GM12878 (cell line): ENCODE measurements at regions not wholly inside any gene's neighbourhood (a gene's known extent, or its start where the extent isn't known, plus 50 kb on each side); places are given as distances from the start of the nearest gene placed in this dataset.

ENCODE experiments used
- CREM ChIP-seq: IDR thresholded peaks from 2 replicates; pipeline ENCODE4 v1.6.1; 2014; ENCODE audit warnings: antibody characterized with exemption, low read depth
- EZH2 ChIP-seq: IDR thresholded peaks from 2 replicates; pipeline ENCODE4 v1.6.1; 2012; ENCODE audit warnings: low read depth, mild to moderate bottlenecking, control low read depth, inconsistent platforms, low read length, borderline replicate concordance; ENCODE audit not compliant: control insufficient read depth
- IKZF2 ChIP-seq, 2 experiments: fragments of 450-650 bp; IDR thresholded peaks; 2 replicates each; pipeline ENCODE4 v1.6.1; 2017; ENCODE audit warnings: mild to moderate bottlenecking in 2 of 2, moderate library complexity in 2 of 2
- MXI1 ChIP-seq: fragments of 150-350 bp; IDR thresholded peaks from 2 replicates; pipeline ENCODE4 v1.6.1; 2011; ENCODE audit warnings: low read depth, mild to moderate bottlenecking, inconsistent platforms, low read length, improper control_type of control experiment
- NFIC ChIP-seq: IDR thresholded peaks from 2 replicates; pipeline ENCODE4 v1.6.1; 2012; ENCODE audit warnings: low read depth, mild to moderate bottlenecking, inconsistent platforms, low read length, moderate library complexity
- NR2C2 ChIP-seq: IDR thresholded peaks from 2 replicates; pipeline ENCODE4 v1.6.1; 2011; ENCODE audit warnings: borderline replicate concordance, low read depth; ENCODE audit not compliant: control insufficient read depth, insufficient read length
- PBX3 ChIP-seq: IDR thresholded peaks from 2 replicates; pipeline ENCODE4 v1.6.1; 2011; ENCODE audit warnings: mild to moderate bottlenecking, low read depth, low read length, moderate library complexity; ENCODE audit not compliant: insufficient replicate concordance
- SP1 ChIP-seq: IDR thresholded peaks from one replicate; pipeline ENCODE4 v1.6.1; 2011; ENCODE audit warnings: low read depth, low read length
- SPI1 ChIP-seq: IDR thresholded peaks from 2 replicates; pipeline ENCODE4 v1.6.1; 2011; ENCODE audit warnings: low read depth, mild to moderate bottlenecking, low read length, moderate library complexity, borderline replicate concordance; ENCODE audit not compliant: insufficient read depth
- TBL1XR1 ChIP-seq: IDR thresholded peaks from 2 replicates; pipeline ENCODE4 v1.6.1; 2012; ENCODE audit warnings: low read depth, low read length, improper control_type of control experiment
- TF ChIP-seq, protein P1 (sequence below): IDR thresholded peaks from 2 replicates; pipeline ENCODE4 v1.6.1; 2012; ENCODE audit warnings: mild to moderate bottlenecking, low read depth, low read length
- TF ChIP-seq, protein P2 (sequence below), 3 experiments: IDR thresholded peaks in 2 of 3; conservative IDR thresholded peaks in 1 of 3; 2 replicates each; pipeline ENCODE4 v1.5.1; 2011; ENCODE audit warnings: low read depth in 3 of 3, low read length in 3 of 3, mild to moderate bottlenecking in 3 of 3, control low read depth in 2 of 3, moderate library complexity in 2 of 3, inconsistent platforms in 1 of 3, mixed read lengths in 1 of 3; ENCODE audit not compliant: control insufficient read depth in 2 of 3, insufficient read depth in 1 of 3; ENCODE audit errors: extremely low read depth in 1 of 3

DNA sequence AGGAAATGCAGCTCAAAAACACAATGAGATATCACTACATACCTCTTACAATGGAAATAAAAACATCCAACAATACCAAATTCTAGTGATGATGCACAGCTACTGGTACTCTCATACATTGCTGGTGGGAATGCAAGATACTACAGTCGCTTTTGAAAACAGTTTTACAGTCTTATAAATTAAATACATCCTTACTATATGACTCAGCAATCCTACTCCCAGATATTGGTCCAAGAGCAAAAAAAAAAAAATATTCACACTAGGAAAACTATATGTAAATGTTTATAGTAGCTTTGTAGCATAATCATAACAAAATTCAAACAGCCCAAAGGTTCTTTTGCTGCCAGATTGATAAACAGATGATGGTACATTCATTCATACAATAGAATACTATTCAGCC is 217.4 kb upstream of the FAM83B start:
- TF ChIP-seq, protein P1, sequence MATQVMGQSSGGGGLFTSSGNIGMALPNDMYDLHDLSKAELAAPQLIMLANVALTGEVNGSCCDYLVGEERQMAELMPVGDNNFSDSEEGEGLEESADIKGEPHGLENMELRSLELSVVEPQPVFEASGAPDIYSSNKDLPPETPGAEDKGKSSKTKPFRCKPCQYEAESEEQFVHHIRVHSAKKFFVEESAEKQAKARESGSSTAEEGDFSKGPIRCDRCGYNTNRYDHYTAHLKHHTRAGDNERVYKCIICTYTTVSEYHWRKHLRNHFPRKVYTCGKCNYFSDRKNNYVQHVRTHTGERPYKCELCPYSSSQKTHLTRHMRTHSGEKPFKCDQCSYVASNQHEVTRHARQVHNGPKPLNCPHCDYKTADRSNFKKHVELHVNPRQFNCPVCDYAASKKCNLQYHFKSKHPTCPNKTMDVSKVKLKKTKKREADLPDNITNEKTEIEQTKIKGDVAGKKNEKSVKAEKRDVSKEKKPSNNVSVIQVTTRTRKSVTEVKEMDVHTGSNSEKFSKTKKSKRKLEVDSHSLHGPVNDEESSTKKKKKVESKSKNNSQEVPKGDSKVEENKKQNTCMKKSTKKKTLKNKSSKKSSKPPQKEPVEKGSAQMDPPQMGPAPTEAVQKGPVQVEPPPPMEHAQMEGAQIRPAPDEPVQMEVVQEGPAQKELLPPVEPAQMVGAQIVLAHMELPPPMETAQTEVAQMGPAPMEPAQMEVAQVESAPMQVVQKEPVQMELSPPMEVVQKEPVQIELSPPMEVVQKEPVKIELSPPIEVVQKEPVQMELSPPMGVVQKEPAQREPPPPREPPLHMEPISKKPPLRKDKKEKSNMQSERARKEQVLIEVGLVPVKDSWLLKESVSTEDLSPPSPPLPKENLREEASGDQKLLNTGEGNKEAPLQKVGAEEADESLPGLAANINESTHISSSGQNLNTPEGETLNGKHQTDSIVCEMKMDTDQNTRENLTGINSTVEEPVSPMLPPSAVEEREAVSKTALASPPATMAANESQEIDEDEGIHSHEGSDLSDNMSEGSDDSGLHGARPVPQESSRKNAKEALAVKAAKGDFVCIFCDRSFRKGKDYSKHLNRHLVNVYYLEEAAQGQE, result no peak
- TF ChIP-seq NR2C2 (no peak), TBL1XR1 (no peak), NFIC (no peak), IKZF2 (IDR thresholded peaks at IDR 0.05) (no peak), MXI1 (no peak), SP1 (no peak), SPI1 (no peak), EZH2 (no peak), PBX3 (no peak), CREM (no peak)
- TF ChIP-seq, protein P2, sequence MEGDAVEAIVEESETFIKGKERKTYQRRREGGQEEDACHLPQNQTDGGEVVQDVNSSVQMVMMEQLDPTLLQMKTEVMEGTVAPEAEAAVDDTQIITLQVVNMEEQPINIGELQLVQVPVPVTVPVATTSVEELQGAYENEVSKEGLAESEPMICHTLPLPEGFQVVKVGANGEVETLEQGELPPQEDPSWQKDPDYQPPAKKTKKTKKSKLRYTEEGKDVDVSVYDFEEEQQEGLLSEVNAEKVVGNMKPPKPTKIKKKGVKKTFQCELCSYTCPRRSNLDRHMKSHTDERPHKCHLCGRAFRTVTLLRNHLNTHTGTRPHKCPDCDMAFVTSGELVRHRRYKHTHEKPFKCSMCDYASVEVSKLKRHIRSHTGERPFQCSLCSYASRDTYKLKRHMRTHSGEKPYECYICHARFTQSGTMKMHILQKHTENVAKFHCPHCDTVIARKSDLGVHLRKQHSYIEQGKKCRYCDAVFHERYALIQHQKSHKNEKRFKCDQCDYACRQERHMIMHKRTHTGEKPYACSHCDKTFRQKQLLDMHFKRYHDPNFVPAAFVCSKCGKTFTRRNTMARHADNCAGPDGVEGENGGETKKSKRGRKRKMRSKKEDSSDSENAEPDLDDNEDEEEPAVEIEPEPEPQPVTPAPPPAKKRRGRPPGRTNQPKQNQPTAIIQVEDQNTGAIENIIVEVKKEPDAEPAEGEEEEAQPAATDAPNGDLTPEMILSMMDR (IDR thresholded peaks at IDR 0.05 in 2 of 3, conservative IDR thresholded peaks at IDR 0.05 in 1 of 3; ENCODE audit: control insufficient read depth in 2 of 3, extremely low read depth in 1 of 3, insufficient read depth in 1 of 3, low read depth in 3 of 3, low read length in 3 of 3), result no peak
